Activated CD8-positive, alpha-beta T cell treated with anti-CD3 and anti-CD28 coated beads for 36 hours (primary cell): ENCODE measurements at regions not wholly inside any gene's neighbourhood (a gene's known extent, or its start where the extent isn't known, plus 50 kb on each side); places are given as distances from the start of the nearest gene placed in this dataset.

Source experiments
- ATAC-seq: fragments of 200-7000 bp; cut with Tn5 transposase; one replicate; pipeline ENCODE4 v1.10.0; 2021; ENCODE audit warnings: mild to moderate bottlenecking, moderate library complexity
- CTCF ChIA-PET: fragments of 350-600 bp; sonication (Branson Sonifier 250); formaldehyde crosslinking; loops from one replicate; lab custom pipeline; 2021; ENCODE audit warnings: antibody characterized with exemption; lab: Charles Lee
- POLR2A ChIA-PET: fragments of 350-600 bp; sonication (Branson Sonifier 250); formaldehyde crosslinking; loops from one replicate; lab custom pipeline; 2021; ENCODE audit warnings: antibody characterized with exemption; lab: Charles Lee
- DNase-seq: peaks from one replicate; pipeline ENCODE4 v3.0.0-alpha.2; 2020
- H3K27ac Mint-ChIP-seq: one replicate; pipeline ENCODE4 v1.8.0; 2021; ENCODE audit warnings: mild to moderate bottlenecking, mixed read lengths
- H3K27me3 Mint-ChIP-seq: one replicate; pipeline ENCODE4 v1.8.0; 2021; ENCODE audit warnings: mixed read lengths
- H3K36me3 Mint-ChIP-seq: one replicate; pipeline ENCODE4 v1.8.0; 2021; ENCODE audit warnings: low read depth, mixed read lengths
- H3K4me1 Mint-ChIP-seq: one replicate; pipeline ENCODE4 v1.8.0; 2021; ENCODE audit warnings: low read depth, mixed read lengths
- H3K4me3 Mint-ChIP-seq: one replicate; pipeline ENCODE4 v1.8.0; 2021; ENCODE audit warnings: mild to moderate bottlenecking, moderate library complexity, mixed read lengths
- H3K9me3 Mint-ChIP-seq: one replicate; pipeline ENCODE4 v1.8.0; 2021; ENCODE audit warnings: mixed read lengths
- CTCF ChIP-seq: fragments of 200-600 bp; IDR thresholded peaks from one replicate; pipeline ENCODE4 v1.8.0; 2022; ENCODE audit warnings: antibody characterized with exemption, mild to moderate bottlenecking
- intact Hi-C: fragments of 100-400 bp; cut with micrococcal nuclease; formaldehyde crosslinking; loops from one replicate; pipeline ENCODE4 v1.10.0; 2022

DNA sequence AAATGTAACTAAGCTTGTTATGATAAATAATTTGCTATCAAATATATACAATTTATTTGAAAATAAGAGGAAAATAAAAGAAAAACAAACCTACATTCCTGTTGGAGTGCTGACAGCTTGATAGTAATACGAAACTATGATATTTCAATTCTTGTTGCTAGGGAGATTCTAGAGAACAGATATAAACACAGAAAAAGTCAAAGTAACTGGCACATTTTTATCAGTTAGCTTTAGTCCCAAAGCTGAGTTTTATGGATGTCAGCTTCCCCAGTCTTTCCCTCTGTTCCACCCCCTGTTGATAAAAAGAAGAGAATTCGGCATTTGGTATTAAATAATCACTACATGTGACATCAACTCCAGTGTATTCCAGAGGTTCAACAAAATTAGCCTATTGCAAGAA, 1134.0 kb downstream of the XPNPEP1 start:
- TF ChIP-seq CTCF, result no peak
- DNase-seq (no peak), ATAC-seq (no peak)
- Mint-ChIP-seq H3K27me3 (no peaks in the 10 kb centered on the region), H3K4me3 (no peak overlapping the region), H3K9me3 (peaks cover 11% of the 10 kb centered on the region), H3K4me1 (no peaks in the 10 kb centered on the region), H3K27ac (no peak overlapping the region), H3K36me3 (no peaks in the 10 kb centered on the region)
- ChIA-PET CTCF (no interaction called here), POLR2A (no interaction called here)
- intact Hi-C loops, result no loop called here

- TF ChIP-seq CTCF, result no peak
Measured at GRCh38 chr10:108788891-108789290, 1134.4 kb downstream of the XPNPEP1 start.

GRCh38 chr10:108787932-108788331, 1135.4 kb downstream of the XPNPEP1 start:
- no peak overlapping the region for H3K27ac Mint-ChIP-seq
- no peak for DNase-seq
- ATAC-seq, result no peak
- no peaks in the 10 kb centered on the region for H3K27me3 Mint-ChIP-seq
- no peak overlapping the region for H3K4me3 Mint-ChIP-seq
- CTCF ChIA-PET, result no interaction called here
- peaks cover 14% of the 10 kb centered on the region for H3K9me3 Mint-ChIP-seq
- POLR2A ChIA-PET, result no interaction called here
- no peak for TF ChIP-seq CTCF
- H3K4me1 Mint-ChIP-seq, result no peaks in the 10 kb centered on the region
- intact Hi-C loops, result no loop called here
- H3K36me3 Mint-ChIP-seq, result no peaks in the 10 kb centered on the region

More at GRCh38 chr10:108788891-108789290, 1134.4 kb downstream of the XPNPEP1 start:
- H3K27ac Mint-ChIP-seq, result no peak overlapping the region
- intact Hi-C loops, result no loop called here
- POLR2A ChIA-PET, result no interaction called here
- peaks cover 14% of the 10 kb centered on the region for H3K9me3 Mint-ChIP-seq
- H3K4me1 Mint-ChIP-seq, result no peaks in the 10 kb centered on the region
- ATAC-seq, result no peak
- CTCF ChIA-PET, result no interaction called here
- no peaks in the 10 kb centered on the region for H3K36me3 Mint-ChIP-seq
- no peak overlapping the region for H3K4me3 Mint-ChIP-seq
- no peak for DNase-seq
- no peaks in the 10 kb centered on the region for H3K27me3 Mint-ChIP-seq

GRCh38 chr10:108785011-108785410, 1138.3 kb downstream of the XPNPEP1 start:
- H3K9me3 Mint-ChIP-seq, result peaks cover 10% of the 10 kb centered on the region
- CTCF ChIA-PET, result no interaction called here
- H3K27me3 Mint-ChIP-seq, result no peaks in the 10 kb centered on the region
- H3K27ac Mint-ChIP-seq, result no peak overlapping the region
- no peak for DNase-seq
- no peak for ATAC-seq
- H3K36me3 Mint-ChIP-seq, result no peaks in the 10 kb centered on the region
- H3K4me1 Mint-ChIP-seq, result no peaks in the 10 kb centered on the region
- H3K4me3 Mint-ChIP-seq, result no peak overlapping the region
- intact Hi-C loops, result no loop called here
- POLR2A ChIA-PET, result no interaction called here
- TF ChIP-seq CTCF, result no peak

DNA sequence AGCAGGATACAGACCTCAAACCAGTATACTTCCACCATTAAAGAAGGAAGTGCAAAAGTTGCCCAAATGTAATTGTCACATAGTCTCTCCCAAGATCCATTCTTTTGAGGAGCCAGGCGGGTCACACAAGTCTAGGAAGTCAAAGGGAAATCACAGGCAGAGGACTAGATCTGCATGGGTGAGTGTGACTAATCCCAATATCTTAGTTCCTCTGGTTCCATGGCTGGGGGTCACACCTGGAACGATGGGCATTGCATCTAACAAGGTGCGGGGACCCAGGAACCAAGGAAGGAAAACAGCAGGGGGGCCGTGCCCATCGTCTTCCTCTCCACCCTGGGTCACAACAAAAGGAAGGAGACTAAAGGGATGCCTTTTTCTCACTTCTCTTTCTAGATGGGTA, 1138.8 kb downstream of the XPNPEP1 start:
- ATAC-seq, result no peak
- Mint-ChIP-seq H3K27me3 (no peaks in the 10 kb centered on the region), H3K9me3 (peaks cover 10% of the 10 kb centered on the region), H3K27ac (no peak overlapping the region), H3K4me1 (no peaks in the 10 kb centered on the region), H3K4me3 (no peak overlapping the region), H3K36me3 (no peaks in the 10 kb centered on the region)
- ChIA-PET CTCF (no interaction called here), POLR2A (no interaction called here)
- TF ChIP-seq CTCF, result no peak
- DNase-seq, result no peak
- intact Hi-C loops, result no loop called here
